Spleen (tissue), 7 donors: ENCODE measurements at regions not wholly inside any gene's neighbourhood (a gene's known extent, or its start where the extent isn't known, plus 50 kb on each side); places are given as distances from the start of the nearest gene placed in this dataset.

Source experiments
- CTCF ChIP-seq, 11 experiments: fragments of 200-600 bp in 7 of 11; fragments of 450-650 bp in 4 of 11; sonication (generic) in 4 of 11; IDR thresholded peaks in 8 of 11; conservative IDR thresholded peaks in 3 of 11; 1 replicate in 7 of 11; 2 replicates in 4 of 11; pipeline versions ENCODE4 v1.4.0 to v1.8.0; 2016 to 2021; ENCODE audit warnings: antibody characterized with exemption in 11 of 11, inconsistent platforms in 4 of 11, mild to moderate bottlenecking in 1 of 11
- POLR2A ChIP-seq, 3 donors: fragments of 450-650 bp; IDR thresholded peaks; one replicate each; pipeline ENCODE4 v1.5.1; 2017; ENCODE audit warnings: antibody characterized with exemption in 3 of 3, mild to moderate bottlenecking in 1 of 3
- donor health status: DM: no; HTN: no; CAD: no; lungs with moderate emphysema.
- donor health status: DM: no; HTN: no; CAD: no.
- donor health status: DM: no; HTN: no; CAD: no.

- no peak for TF ChIP-seq POLR2A (IDR thresholded peaks at IDR 0.05)
- TF ChIP-seq CTCF (IDR thresholded peaks at IDR 0.05 in 8 of 11, conservative IDR thresholded peaks at IDR 0.05 in 3 of 11) = no peak
Measured at GRCh38 chr21:36596174-36596573, 102.7 kb upstream of the SIM2 start.
